ENCODE measurements at regions not wholly inside any gene's neighbourhood (a gene's known extent, or its start where the extent isn't known, plus 50 kb on each side); places are given as distances from the start of the nearest gene placed in this dataset.
A peak's percentile ranks its signal among the peaks of the same experiment; 100 is the strongest.

GRCh38 chr4:171157462-171158082 lies 655.6 kb upstream of the GALNTL6 start:
- H3K9me3 Mint-ChIP-seq (ENCODE audit: low read depth, unreplicated experiment) = no peaks in the 10 kb centered on the region
- CTCF ChIA-PET = no interaction called here
- no peak for DNase-seq
- no peak overlapping the region for H3K27ac Mint-ChIP-seq (ENCODE audit: unreplicated experiment)
- no peaks in the 10 kb centered on the region for H3K36me3 Mint-ChIP-seq (ENCODE audit: insufficient read depth, unreplicated experiment)
- peaks cover 4% of the 10 kb centered on the region for H3K4me1 Mint-ChIP-seq (ENCODE audit: low read depth, unreplicated experiment)
- H3K27me3 Mint-ChIP-seq (ENCODE audit: unreplicated experiment) = no peaks in the 10 kb centered on the region
- no peak for TF ChIP-seq CTCF (IDR thresholded peaks at IDR 0.05; ENCODE audit: unreplicated experiment)
- H3K4me3 Mint-ChIP-seq (ENCODE audit: low read depth, unreplicated experiment) = no peak overlapping the region
- no TSS peak for BruUV-seq (replicated peaks)
- intact Hi-C loops (cut with micrococcal nuclease; ENCODE audit: unreplicated experiment) = no loop called here

DNA sequence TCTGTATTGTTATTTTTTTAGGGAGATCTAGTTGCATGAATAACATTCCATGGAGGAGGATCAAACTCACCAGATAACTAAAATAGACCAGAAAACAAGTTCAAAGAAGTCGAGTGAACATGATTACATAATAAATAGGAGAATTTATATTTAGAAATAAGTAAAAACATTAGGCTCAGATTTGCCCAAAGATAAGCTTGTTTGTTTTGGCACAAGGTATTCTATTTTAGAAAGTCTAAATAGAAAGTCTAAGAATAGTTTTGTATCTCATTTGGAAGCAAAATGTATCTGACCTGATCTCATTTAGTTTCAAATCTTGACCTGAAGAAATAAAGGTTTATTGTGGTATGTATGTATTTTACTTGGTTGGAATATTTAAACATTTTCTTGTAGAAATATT lies 670.6 kb upstream of the GALNTL6 start:
- no peaks in the 10 kb centered on the region for H3K36me3 Mint-ChIP-seq (ENCODE audit: insufficient read depth, unreplicated experiment)
- H3K4me1 Mint-ChIP-seq (ENCODE audit: low read depth, unreplicated experiment) = peaks cover 18% of the 10 kb centered on the region
- intact Hi-C loops (cut with micrococcal nuclease; ENCODE audit: unreplicated experiment) = no loop called here
- no peak overlapping the region for H3K4me3 Mint-ChIP-seq (ENCODE audit: low read depth, unreplicated experiment)
- no peak for TF ChIP-seq CTCF (IDR thresholded peaks at IDR 0.05; ENCODE audit: unreplicated experiment)
- peaks cover 3% of the 10 kb centered on the region for H3K9me3 Mint-ChIP-seq (ENCODE audit: low read depth, unreplicated experiment)
- no peak overlapping the region for H3K27ac Mint-ChIP-seq (ENCODE audit: unreplicated experiment)
- no TSS peak for BruUV-seq (replicated peaks)
- CTCF ChIA-PET = no interaction called here
- no peak for DNase-seq
- no peaks in the 10 kb centered on the region for H3K27me3 Mint-ChIP-seq (ENCODE audit: unreplicated experiment)

GRCh38 chr4:171142045-171142444 lies 671.2 kb upstream of the GALNTL6 start:
- CTCF ChIA-PET = no interaction called here
- H3K27me3 Mint-ChIP-seq (ENCODE audit: unreplicated experiment) = no peaks in the 10 kb centered on the region
- H3K36me3 Mint-ChIP-seq (ENCODE audit: insufficient read depth, unreplicated experiment) = no peaks in the 10 kb centered on the region
- no peak for DNase-seq
- BruUV-seq (replicated peaks) = no TSS peak
- intact Hi-C loops (cut with micrococcal nuclease; ENCODE audit: unreplicated experiment) = no loop called here
- TF ChIP-seq CTCF (IDR thresholded peaks at IDR 0.05; ENCODE audit: unreplicated experiment) = no peak
- peaks cover 18% of the 10 kb centered on the region for H3K4me1 Mint-ChIP-seq (ENCODE audit: low read depth, unreplicated experiment)
- no peak overlapping the region for H3K27ac Mint-ChIP-seq (ENCODE audit: unreplicated experiment)
- H3K4me3 Mint-ChIP-seq (ENCODE audit: low read depth, unreplicated experiment) = no peak overlapping the region
- peaks cover 3% of the 10 kb centered on the region for H3K9me3 Mint-ChIP-seq (ENCODE audit: low read depth, unreplicated experiment)

GRCh38 chr4:171130256-171130801 lies 682.9 kb upstream of the GALNTL6 start:
- CTCF ChIA-PET = no interaction called here
- no TSS peak for BruUV-seq (replicated peaks)
- peak; percentile 7 for DNase-seq
- Mint-ChIP-seq H3K27me3 (ENCODE audit: unreplicated experiment) (no peaks in the 10 kb centered on the region), H3K27ac (ENCODE audit: unreplicated experiment) (peak overlapping the region; percentile 84), H3K4me1 (ENCODE audit: low read depth, unreplicated experiment) (peaks cover 10% of the 10 kb centered on the region), H3K36me3 (ENCODE audit: insufficient read depth, unreplicated experiment) (no peaks in the 10 kb centered on the region), H3K9me3 (ENCODE audit: low read depth, unreplicated experiment) (no peaks in the 10 kb centered on the region), H3K4me3 (ENCODE audit: low read depth, unreplicated experiment) (no peak overlapping the region)
- no peak for TF ChIP-seq CTCF (IDR thresholded peaks at IDR 0.05; ENCODE audit: unreplicated experiment)
- intact Hi-C loops (cut with micrococcal nuclease; ENCODE audit: unreplicated experiment) = no loop called here
